ENCODE measurements at regions not wholly inside any gene's neighbourhood (a gene's known extent, or its start where the extent isn't known, plus 50 kb on each side); places are given as distances from the start of the nearest gene placed in this dataset.
"Not testable (repeated sequence)": the region's sequence is repeated elsewhere in the genome, so short reads cannot be mapped to it uniquely, and the experiment has no call there.

DNA sequence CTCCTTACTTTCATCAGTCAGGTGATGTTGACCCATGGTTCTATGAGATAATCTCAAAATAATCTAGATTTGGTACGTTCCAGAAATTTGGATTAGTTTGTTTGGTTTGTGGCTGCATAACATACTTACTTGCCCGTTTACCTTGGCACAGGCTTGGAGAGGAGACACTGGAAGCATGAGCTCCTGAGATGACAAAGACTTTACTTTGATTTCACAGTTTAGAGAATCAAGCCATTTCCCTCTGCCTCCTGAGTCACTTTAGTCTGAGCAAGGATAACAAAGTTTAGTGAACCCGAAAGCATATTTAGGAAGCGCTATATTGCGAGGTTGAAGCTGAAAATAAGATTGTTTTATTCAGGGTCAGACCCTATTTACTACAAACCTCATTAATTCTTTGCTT, 643.4 kb downstream of the QKI start:
- no peak for DNase-seq

DNA sequence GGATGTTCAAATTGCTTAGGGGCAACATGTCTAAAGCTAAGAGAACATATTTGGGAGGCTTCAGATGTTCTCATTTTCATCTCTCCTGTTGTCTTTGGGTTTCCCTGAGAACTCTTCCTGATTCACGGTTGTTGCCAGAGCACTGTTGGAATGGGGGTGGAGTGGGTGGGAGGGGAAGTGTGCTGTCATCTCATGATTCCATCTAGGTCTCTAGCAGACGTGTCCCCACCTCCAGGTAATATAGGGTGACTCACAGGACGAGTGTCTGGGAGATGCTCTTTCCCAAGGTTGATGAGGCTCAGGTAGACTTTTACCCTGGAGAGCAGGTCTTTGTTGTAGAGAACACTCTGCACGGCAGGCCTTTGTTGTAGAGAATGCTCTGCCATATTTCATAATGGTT, 636.9 kb downstream of the QKI start:
- DNase-seq = no peak

DNA sequence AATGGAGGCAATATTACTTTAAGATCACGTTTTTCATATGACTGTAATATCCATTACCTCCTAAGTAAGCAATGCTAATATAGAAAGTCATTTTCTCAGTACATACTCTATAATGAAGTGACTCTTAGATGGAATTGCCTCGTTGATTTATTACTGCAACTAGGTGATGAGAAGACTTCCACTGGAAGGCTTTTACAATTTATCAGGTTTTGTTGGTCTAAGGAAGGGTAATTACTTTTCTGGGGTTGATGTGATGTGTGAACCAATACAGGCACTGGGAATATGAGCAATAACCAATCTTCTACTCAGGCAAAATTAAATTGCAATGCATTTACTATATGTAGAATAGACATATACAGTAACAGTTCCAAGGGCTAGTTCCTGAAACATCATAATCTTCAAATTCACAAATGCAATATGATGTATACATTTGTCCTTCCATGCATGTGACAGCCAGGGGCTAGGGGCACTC, 635.0 kb downstream of the QKI start:
- no peak for DNase-seq

DNA sequence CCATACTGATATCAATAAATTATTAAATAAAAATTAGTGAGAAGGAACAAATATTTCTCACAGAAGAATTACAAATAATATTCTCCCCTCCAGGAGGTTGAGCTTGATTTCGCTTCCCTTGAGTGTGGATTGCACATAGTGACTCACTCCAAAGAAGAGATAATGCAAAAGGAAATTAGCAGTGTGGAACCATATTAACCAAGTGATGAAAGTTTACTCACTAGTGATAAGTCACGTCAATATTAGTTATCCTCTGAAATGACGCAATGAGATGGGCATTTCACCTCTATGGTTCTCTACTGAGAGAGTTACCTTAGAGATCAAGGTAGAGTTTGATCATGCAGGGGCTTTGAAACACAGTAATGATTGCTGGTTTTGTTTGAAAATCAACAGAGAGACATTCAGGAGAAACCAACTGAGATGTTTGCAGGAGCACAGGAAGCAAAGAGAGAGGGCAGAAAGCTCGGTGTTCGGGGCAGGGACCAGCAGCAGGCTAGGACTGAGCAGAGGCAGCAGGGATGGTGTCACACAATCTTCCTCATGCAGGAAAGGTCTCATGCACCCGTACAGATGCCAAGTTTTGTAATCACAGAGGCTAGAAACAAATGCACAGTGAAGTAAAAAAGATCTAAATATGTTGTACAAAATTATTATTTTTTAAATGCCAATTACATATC, 634.5 kb downstream of the QKI start:
- DNase-seq = no peak

DNA sequence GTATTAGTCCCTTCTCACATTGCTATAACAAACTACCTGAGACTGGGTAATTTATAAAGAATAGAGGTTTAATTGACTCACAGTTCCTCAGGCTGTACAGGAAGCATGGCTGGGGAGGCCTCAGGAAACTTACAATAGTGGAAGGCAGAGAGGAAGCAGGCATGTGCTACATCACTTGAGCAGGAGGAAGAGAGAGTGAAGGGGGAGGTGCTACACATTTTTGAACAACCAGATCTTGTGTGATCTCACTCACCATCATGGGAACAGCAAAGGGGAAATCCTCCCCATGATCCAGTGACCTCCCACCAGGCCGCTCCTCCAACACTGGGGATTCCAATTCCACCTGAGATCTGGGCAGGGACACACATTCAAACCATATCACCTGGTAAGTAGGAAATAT, 630.6 kb downstream of the QKI start:
- no peak for DNase-seq

DNA sequence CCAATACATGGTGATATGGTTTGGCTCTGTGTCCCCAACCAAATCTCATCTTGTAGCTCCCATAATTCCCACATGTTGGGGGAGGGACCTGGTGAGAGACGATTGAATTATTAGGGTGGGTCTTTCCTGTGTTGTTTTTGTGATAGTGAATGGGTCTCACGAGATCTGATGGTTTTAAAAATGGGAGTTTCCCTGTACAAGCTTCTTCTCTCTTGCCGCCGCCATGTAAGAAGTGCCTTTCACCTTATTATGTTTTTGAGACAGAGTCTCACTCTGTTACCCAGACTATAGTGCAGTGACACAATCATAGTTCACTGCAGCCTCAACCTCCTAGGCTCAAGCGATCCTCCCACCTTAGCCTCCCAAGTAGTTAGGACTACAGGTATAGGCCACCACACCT, 629.1 kb downstream of the QKI start:
- DNase-seq = not testable (repeated sequence)

DNA sequence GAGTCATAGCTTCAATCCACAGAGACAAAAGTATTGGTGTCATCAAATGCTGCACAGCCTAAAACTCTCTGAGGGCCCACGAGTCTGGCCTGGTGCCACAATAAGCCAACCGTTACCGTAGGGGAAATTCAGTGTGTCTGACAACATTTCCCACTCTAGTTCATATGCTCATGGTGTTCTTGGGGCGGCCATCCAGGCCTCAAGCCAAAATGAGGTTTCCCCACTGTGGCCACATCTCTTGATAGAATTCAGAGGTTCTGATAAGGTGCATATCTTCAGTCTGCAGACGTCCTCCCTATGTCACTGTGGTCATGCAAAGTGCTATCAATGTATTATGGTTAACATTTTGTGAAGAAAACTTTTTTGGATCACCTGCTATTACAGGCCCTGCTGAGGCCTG, 627.7 kb downstream of the QKI start:
- no peak for DNase-seq

DNA sequence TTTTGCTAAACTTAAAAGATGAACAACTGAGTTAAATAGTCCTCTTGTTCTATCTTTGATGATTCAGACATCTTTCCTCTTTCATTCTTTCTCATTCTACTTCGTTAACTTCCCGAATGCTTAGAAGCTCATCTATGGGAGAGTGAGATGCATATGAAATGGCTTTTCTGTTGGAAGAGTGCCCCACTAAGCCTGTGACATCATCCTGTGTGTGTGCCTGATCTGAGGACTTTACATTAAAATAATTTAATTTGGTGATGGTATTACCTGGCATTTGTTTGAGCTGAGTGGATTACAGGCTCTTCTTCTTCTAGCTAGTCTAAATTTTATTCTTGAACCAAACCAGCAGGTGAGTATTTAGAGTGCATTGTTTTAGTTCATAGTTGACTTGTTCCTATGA, 626.5 kb downstream of the QKI start:
- DNase-seq = no peak

DNA sequence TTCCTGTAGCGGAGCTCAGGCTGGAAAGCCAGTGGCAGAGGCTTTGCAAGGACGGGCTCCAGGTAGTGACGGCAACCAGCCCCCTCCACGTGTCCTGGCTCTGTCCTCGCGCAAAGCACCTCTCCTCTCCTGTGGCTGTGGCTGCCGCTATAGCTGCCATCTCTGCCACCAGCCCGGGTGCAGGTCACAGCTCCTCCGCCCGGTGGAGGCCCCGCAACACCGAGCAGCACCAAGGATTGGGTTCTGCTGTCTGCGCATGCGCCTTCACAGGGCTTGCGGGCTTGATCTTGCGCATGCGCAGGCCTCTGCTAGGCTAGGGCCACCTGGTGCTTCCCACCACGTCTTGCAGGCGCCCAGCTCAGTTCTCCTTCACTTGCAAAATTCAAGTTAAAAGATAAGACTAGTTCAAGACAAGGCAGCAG, 625.4 kb downstream of the QKI start:
- DNase-seq = no peak

DNA sequence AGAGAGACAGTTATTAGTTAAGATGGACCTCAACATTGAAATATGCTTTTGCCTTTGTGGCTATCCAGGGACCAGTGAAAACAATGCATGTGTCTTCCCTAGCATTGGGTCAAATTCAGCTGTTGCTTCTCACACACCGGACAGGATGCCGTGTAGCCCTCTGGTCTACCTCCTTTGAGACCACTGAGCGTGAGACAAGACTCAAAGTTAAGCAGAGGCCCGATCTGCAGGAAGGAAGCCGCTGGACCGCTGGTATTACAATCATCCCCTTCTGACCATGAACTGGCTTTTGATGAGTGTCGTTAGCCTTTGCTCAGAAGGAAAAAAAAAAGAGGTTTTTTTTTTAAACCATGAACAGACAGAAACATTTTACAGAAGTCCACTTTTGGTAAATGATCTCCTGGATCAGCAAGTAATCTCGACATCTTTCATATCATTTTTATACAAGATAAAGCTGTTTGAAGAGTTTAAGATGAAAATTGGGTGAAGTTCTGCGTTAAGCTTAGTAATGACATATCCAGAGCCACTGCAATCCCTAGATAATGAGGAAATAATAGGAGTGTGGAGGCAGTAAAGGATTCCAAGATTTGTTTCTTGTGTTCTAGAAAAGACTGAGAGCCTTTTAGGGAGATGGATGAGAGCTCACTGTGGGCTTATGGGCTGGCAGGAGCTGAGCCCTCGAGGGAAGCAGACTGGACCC, 622.8 kb downstream of the QKI start:
- DNase-seq = no peak

DNA sequence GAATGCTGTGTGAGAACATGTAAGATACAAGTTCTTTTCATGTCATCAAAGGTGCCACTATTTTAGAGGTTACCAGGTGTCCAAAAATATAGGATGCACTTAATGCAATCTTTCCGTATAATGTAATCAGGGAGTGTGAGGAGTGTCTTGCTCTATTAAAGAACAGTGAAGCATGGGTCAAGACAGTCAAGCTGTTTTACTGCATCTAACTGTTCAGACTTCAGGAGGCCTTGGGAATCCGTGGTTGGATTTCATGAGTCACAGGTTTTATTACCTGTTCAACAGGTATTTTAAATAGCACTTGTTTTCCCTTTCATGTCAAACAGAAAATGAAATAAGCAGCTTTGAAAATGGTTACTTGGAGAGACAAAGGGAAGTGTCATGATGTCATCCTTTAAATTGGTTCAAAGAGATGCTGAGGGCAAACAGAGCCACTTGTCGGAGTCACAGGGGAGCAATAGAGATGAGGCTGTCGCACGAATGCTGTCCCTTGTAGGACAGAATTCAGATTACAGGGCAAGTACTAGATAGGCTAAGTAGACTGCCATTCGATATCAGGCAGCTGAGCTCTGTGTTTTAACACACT, 621.5 kb downstream of the QKI start:
- no peak for DNase-seq

DNA sequence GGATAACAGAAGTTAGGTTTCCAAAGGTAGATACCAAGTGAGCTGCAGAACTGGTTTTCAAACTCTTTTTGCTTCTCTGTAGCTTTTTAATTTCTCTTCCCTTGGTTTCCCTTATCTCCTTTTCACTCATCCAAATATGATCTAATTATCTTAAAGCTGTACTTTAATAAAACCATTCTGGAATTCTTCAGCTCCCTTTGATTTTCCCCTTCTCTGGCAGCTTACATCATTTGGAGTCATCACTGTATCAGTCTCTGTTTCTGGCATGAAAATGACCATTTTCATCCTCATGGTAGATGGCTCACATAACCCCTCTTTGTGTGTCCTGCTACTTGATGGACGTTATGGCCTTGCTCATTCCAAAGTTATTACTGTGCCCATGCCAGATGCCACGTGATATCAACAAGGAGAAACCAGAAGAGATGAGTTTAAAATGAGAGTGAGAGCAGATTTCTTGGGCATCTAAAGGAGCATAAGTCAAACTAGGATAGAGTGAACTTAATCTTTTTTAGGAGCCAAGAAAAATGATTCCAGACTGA, 620.2 kb downstream of the QKI start:
- no peak for DNase-seq

DNA sequence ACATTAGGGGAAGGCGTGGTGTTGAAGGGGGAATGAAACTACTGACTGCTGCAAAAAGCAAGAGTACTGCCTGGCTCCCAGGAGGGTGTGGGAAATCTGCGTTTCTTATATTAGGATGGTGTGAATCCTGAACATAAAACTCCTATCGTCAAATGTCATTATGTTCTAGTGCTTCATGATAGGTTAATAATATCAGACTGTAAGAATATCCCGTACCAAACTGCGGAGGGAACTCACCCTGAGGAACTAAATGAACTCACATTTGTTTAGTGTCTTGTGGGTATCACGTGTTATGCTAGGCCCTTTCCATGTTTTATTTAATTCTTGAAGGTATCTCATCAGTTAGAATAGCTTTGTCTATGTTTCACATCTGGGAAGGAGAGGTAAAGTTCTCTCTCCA, 610.7 kb downstream of the QKI start:
- DNase-seq = no peak

DNA sequence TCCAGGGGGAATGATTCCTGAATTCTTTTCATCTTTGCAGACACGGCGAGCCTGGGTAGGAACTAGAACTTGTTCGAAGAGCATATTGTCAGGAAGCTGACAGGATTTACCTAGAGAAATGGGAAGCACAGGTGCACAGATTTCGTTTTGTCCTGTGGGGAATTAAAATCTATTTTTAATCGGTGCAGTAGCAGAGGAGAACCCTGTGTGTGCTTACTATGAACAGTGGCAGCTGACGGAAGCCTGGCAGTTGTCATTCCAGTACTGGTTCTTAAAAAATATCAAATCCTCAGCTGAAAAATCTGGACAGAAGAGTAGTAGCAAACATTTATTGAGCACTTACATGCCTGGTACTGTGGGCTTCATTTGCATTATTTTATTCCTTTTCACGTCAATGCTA, 609.0 kb downstream of the QKI start:
- no peak for DNase-seq

DNA sequence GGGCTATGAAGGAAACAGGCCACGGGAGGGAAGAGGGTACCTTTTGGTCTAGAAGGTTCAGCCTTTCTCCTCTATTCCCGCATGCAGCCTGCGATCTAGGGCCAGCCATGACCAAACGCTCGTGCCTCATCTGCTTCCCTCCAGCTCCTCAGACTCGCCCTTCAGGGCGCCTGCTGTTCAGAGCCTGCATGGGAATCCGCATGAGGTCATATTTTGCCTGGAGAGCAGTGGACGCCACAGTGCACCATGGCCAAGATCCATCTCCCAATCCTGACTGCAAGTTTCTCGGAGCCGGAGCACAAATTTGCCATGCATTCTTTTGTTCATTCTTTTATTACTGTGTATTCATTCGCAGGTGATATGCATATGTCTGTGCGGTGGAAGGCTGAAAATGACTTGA, 608.1 kb downstream of the QKI start:
- DNase-seq = no peak

DNA sequence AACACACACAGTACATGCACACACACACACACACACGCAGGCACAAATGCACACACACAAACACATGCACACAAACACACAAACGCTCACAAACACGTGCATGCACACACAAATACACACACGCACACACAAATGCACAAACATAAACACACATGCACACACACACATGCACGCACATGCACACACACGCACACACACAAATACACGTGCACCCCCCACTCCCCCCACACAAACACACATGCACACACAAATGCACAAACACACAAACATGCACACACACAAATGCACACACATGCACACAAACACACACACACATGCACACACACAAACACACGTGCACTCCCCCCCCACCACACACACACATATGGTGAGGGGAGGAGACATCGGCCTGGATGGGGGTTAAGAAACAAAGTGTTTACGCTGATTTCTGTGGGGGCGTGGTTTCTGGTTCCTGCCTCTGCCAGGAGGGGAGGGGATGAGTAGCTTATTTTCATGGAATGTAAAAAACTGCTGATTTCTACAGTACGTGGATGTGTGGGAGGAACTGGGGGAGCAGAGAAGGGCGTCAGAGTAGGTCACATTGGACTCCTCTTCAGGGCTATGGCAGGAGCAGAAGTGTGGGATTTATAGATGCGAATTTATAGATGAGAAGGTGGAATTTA, 607.2 kb downstream of the QKI start:
- no peak for DNase-seq

DNA sequence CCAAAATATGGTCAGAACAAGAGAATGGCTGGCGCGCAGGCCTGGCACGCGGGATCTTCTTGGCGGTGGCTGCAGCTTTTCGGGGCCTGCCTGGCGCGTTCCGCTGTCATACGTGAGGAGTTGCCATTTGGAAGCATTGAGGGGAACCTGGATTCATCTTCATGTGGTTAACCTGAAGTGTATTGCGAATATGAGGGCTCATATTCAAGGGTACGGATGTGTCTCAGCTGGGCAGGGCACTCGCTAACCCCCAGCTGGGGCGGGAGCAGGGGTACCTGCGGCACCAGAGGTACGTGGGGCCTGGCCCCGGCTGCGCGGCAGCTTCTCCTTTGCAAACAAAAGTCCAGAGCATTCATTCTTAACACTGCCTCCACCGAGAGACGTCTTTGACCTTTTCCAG, 605.6 kb downstream of the QKI start:
- DNase-seq = no peak

DNA sequence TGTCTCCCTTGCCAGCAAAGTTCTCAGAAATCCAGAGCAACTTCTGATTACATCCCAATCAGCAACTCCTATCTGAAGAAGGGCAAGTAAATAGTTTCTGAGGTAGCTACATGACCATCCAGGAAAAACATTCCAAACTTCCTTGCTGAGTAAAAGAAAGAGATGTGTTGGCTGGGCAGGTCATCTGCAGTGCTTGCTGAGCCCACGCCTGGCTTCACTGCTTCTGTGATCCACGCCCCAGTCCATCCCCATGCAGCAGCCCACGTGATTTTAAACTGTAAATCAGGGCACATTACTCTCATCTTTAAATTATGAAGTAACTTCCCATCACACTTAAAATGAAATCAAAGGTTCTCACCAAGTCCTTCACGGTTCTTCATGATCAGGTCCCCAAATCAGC, 603.6 kb downstream of the QKI start:
- no peak for DNase-seq

DNA sequence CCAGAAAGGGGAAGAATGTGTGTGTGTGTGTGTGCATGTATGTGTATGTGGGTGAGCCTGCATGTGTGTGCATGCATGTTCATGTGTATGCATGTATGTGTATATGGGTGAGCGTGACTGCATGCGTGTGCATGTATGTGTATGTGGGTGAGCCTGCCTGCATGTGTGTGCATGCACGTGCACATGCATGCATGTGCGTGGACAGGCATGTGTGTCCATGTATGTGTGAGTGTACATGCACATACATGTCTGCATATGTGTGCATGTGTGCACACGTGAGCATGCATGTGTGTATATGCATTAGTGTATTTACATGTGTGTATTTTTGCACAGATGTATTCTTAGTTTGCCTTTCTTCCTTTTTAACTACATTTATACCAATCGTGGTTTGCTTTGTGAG, 601.5 kb downstream of the QKI start:
- DNase-seq = no peak

DNA sequence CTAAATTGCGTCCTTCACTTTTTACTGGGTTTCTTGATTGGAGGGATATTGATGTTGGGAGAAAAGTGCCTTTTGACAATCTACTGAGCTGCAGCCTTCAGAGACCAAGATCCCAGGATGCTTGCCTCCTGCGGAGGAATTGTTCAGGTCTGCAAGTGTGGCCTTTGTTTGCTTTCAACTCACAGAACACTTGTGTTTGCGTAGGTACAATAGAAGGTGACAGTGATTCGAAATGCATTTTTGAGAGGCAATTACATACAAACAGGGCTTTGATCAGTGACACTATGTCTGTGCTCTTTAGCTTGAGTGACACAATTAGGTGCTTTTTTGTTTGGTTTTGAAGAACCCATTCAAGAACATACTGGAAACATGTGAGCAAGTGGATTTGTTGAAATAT, 600.6 kb downstream of the QKI start:
- no peak for DNase-seq

DNA sequence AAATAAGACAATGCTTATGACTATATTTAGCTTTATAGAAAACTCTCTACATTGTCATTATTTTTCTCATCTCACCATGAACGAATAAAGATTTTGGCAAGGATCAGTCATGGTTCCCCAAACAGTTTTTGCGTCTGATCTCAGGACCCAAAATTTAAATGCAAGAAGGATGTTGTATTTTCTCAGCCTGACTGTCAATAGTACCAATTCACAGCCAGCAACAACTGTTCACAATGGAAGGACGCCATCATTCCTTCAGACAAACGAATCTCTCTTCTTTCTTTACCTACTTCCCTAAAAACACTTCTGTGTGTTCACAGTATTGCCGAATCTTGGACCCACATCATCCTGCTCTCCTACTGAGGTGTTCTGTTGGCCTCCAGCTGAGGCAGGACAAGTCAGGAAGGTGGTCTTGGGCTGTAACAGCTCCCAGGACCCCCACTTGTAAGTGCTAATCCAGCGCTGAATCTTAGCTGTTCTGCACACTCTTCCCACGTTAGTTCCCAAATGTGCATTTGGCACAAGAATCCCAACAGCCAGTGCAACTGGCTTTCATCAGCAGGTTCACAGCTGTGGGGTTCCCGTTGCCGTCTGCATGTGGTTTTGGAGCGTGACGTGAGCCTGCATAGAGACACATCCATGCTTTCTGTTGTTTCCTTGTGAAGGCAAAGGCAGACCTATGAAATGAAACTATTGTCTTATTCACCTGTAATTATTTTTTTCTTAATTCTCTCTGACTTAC, 600.0 kb downstream of the QKI start:
- no peak for DNase-seq

DNA sequence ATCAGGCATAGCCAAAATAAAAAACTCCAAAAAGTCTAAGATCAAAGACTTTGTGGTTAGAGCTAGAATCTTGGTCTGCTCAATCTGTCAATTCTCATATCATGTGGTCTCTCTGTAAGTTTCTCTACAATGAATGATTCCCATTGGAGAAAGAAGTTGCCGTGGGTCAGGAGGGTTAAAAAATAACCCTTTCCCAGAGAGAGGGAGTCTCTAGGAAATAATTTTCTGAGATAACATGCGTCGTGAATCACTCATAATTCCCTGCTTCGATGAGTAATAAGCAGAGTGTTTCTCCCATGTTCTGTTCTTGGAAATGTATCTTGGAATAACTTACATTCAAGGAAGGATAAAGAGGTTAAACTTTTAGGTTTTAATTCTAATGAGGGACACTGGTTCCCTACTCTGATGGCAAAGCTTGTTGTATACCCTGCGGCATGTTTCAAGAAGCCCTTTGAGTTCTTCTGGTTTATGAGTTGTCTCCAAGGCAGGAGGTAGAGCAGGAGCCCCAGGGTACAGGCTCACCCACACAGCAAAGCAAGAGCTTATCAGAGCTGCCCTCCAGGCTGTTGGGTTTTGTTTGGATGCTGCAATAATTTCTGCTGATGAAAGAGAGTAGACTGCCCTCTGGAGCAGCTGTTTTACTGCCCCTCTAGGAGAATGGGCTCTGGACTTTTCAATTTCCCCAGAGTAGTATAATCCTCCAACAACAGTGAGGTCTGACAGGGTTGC, 599.1 kb downstream of the QKI start:
- no peak for DNase-seq
